ENCODE measurements at regions not wholly inside any gene's neighbourhood (a gene's known extent, or its start where the extent isn't known, plus 50 kb on each side); places are given as distances from the start of the nearest gene placed in this dataset.

DNA sequence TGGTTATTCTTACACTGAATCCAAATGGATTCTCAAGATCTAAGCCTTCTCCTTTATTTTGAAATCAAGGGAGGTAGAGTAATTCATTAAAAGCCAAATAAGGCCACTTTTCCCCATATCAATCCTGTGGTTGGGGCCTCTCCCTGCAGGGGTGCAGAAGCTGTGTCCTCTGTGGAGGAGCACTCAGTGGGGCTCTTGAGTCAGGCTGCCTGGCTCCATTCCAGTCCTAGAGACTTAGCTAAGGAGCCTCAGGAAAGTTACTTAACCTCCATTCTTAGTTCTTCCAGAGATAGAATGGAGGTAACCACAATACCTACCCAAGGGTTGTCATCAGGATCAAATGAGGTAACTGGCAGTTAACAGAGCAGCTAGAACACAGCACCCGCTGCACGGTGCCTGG, 564.3 kb downstream of the CMPK2 start:
- DNase-seq = no peak

- no peak for DNase-seq
Measured at GRCh38 chr2:6308986-6309385, 556.7 kb downstream of the CMPK2 start.

- no peak for DNase-seq
Measured at GRCh38 chr2:6309415-6310255, 556.1 kb downstream of the CMPK2 start.

- no peak for DNase-seq
Measured at GRCh38 chr2:6310256-6311215, 555.2 kb downstream of the CMPK2 start.

DNA sequence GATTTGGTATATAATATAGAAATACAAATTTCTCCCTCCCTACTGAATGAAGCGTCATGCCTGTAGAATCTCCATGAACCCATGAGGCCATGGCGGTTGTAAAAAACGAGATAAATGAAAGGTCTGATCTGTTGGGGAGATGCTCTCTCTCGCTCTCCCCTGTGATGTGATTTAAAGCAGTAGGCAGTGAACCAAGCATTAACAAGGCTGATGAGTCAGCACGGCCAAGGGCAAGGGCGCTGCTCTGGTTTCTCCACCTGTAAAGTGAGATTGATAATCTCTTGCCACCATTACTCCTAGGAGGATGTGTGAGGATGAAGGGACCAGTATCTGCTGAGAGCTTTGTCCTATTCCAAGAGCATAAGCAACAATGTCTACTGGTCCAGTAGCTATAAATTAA, 553.3 kb downstream of the CMPK2 start:
- no peak for DNase-seq

DNA sequence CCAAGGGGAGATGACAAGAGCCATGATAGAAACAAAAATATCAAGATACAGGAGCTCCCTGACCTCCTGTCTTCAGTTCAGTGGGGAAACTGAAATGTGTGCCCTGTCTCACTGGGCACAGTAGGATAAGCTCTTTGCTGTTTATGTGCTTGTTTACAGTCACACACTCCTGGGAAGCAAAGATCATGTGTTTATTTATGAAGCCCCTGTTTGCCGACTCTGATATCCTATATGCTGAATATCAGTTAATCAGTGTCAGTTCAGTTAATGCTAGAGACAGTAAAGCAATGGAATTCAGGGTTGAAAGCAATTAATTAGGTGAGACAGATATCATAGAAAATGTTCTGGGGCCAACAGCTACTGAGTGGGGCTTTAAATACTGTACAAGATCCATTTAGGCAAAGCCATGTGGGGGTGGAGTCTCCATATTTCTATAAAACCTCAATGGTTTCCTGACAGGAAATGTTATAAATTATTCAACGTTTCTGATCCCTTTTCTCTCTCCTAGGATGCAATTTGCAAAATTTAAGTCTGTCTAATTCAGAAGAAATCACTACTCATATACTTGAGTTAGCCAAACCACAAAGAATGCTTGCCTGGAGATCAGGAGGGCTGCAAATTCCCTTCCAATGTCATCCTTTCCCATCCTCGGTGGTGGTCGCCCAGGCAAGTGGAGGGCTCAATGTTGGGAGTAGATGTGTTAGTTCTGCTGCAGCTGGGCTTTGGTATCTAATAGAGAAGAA, 551.3 kb downstream of the CMPK2 start:
- no peak for DNase-seq

- no peak for DNase-seq
Measured at GRCh38 chr2:6325616-6326015, 540.1 kb downstream of the CMPK2 start.

DNA sequence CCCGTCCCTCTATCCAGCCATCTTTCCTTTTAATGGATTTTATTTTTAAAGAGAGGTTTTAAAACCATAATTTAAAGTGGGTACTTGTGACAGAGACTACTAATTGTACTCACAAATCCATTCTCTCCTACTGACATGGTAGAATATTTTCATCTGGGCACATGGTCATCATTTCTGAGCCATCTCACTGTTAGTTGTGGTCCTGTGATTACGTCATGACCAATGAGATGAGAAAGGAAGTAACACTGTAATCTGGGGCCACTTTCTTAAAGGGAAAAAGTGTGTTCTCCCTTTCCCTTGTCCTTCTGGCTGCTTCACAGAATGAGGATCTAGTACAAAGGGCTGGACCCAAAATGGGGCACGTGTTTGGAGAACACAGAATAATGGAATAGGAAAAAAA, 538.7 kb downstream of the CMPK2 start:
- DNase-seq = no peak

DNA sequence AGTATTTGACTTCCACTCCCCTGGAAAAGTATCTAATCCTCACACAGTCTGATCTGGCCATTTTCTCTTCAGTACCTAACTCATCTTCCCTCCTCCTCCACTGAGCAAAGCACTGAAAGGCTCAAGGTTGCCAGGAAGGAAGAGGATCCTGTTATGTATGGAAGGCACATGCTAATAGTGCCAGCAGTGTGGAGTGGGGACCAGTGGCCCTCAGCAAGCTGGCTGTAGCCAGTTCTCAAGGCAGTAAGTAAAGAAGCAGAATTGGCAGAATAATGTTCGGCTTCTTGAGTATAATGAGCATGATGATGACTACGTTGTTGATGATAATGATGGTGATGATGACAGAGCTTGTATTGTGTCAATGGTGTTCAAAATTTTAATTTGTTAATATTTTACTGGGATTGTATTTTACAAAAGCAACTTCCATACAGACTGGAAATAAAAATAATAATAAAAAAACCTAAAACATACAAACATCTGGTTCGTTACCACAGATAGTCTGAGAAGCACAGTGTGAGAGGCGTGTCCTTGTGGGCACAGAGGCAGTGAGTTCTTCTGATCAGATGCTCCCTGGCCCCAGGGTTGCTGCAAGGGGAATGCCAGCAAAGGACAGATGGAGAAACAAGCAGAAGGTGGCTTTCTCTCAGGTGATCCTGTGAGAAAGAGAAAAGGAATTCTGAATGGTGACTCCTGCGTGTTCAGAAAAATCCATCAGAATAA, 528.8 kb downstream of the CMPK2 start:
- no peak for DNase-seq

DNA sequence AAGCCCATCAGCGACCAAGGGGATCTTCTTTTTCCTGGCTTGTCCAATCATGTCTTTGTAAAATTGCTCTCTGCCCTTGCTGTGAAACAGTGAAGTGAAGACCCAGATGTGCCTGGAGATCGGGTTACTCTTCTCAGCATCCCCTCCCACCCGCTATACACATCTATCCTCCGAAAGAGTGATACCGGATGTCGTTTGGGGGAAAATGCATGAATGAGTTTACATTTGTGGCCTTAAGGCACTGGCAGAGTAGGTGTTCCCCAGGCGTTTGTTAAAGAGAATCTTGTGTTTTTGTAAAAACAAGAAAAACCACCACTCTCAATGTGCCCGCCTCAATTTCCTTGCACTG, 528.3 kb downstream of the CMPK2 start:
- DNase-seq = no peak

DNA sequence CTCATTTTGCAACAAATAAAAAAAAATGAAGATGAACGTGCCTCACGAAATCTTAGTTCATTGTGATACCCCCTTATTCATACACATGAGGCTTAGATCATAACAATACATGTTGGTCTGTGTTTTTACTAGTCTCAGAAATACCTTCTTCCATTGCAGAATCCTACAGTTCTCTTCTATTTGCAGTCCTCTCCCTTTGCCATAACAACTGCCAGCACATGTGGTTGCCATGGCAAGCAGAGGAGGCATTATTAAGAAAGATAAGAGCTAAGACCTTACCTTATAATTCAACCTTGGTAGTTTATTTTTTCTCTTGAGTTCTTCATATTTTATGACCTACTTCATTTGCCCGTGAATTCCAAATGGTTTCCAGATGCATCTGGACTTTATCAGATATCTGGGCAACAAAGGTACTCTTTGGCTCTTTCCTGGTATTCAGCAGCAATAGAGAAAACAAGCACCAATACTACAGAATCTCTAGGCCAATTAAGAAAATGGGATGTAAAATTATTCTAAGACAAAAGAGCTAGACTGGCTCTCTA, 524.0 kb downstream of the CMPK2 start:
- no peak for DNase-seq

DNA sequence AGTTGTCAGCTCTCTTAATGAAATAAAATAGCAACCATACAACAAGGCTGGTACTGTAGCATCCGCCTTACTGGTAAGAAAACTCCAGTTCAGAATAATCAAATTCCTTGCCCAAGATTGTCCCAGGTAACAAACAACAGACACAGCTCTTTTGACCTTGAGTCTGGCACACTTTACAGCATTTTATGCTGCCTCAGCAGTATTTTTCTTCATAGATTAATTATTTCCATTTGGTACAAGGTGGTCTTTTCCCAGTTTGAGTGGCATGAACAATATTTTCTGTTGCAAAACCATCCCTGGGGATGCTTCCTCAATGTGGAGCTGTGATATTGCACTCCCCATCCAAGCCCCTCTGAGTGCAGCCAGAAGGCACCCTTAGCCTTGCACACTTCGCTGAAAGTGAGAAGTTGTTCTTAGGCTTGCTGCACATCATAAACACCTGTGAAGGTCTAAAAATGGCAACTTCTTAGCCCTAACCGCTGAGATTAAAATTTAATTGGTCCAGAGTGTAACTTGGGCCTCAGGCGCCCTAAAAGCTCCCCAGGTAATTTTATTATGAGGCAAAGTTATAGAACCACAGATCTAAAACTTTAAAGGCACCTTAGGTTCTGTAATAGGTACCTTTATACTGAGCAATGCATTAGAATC, 523.3 kb downstream of the CMPK2 start:
- no peak for DNase-seq

GRCh38 chr2:6343076-6343475, 522.6 kb downstream of the CMPK2 start:
- no peak for DNase-seq

GRCh38 chr2:6352247-6352646, 513.5 kb downstream of the CMPK2 start:
- no peak for DNase-seq

DNA sequence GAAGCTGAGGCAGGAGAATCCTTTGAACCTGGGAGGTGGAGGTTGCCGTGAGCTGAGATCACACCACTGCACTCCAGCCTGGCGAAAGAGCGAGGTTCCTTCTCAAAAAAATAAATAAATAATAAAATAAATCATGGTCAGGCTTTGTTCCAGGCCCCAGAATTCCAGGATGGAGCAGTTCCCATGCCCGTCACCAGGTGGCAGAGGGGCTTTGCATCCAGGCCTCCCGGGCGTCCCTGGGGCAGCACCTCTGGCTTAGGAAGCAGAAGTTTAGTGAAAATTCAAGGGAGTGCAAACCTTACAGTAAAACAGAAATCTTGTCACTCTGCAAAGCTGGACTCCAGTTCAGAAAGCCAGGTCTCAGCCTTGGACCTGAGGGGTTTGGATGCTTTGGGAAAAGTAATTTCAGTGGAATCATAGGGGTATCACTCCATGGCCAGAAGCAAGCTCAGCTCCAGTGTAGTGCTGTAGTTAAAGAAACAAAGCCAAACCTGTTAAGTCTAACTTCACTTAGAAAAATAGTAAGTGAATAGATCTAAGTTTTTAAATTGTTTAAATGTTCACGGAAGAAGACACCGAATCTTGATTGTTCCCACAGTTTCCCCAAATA, 512.7 kb downstream of the CMPK2 start:
- DNase-seq = no peak

- DNase-seq = no peak
Measured at GRCh38 chr2:6353669-6354068, 512.0 kb downstream of the CMPK2 start.

GRCh38 chr2:6354546-6354945, 511.2 kb downstream of the CMPK2 start:
- DNase-seq = no peak

GRCh38 chr2:6355886-6356761, 509.6 kb downstream of the CMPK2 start:
- no peak for DNase-seq

- DNase-seq = no peak
Measured at GRCh38 chr2:6358546-6358945, 507.2 kb downstream of the CMPK2 start.

DNA sequence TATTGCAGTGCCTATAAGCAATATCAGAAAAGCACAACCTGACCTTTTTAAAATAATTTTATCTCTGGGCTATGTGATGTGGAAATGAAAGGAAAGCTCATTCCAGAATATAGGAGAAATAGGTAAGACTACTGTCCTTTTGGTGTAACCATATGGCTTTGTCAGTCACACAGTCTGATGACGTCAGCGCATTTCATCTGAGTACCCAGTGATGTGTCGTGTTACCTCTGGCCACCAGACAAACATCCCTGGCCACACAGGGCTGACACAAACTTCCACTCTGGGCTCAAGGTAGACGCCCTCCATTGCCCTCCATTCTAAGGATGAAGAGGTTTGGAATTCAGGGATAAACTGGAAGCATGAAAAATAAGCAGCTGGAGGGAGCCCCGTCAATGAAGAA, 506.7 kb downstream of the CMPK2 start:
- DNase-seq = no peak

Measured in NCI-H2029 (cell line).